G401 (cell line): ENCODE measurements at regions not wholly inside any gene's neighbourhood (a gene's known extent, or its start where the extent isn't known, plus 50 kb on each side); places are given as distances from the start of the nearest gene placed in this dataset.
"Not testable (repeated sequence)": the region's sequence is repeated elsewhere in the genome, so short reads cannot be mapped to it uniquely, and the experiment has no call there.

ENCODE experiments used
- DNase-seq: peaks from one replicate; pipeline ENCODE4 v3.0.0-alpha.2; 2015; ENCODE audit warnings: low spot score
- in situ Hi-C: cut with HindIII; loops from 2 replicates; pipeline ENCODE4 v1.10.0; 2016; ENCODE audit warnings: low sequenced_read_pairs, mixed read lengths

GRCh38 chr10:6695519-6695918, 115.4 kb upstream of the PRKCQ start:
- no peak for DNase-seq
- in situ Hi-C loops: no loop called here

GRCh38 chr10:6694447-6695140, 114.5 kb upstream of the PRKCQ start:
- DNase-seq: no peak
- in situ Hi-C loops: no loop called here

- DNase-seq: no peak
These were observed 112.8 kb upstream of the PRKCQ start for GRCh38 chr10:6692856-6693255.

DNA sequence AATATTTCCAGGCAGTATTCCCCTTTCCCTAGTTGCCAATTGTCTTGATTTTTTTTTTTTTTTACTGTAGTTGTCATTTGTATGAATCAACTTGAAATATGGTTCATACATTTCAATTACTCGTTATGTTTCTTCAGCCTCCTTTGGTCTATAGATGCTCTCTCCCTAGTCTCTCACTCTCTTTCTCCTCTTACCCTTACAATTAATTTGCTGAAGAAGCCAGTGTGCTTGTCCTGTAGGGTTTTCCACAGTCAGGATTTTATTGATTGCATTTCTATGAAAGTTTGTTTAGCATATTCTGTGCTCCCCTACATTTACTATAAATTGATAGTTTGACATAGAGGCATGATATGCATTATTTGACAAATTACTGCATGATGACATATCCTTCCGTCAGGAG, 112.0 kb upstream of the PRKCQ start:
- in situ Hi-C loops: no loop called here
- no peak for DNase-seq

More at GRCh38 chr10:6692856-6693255, 112.8 kb upstream of the PRKCQ start:
- in situ Hi-C loops: no loop called here

- no peak for DNase-seq
- in situ Hi-C loops: no loop called here
These were observed 109.0 kb upstream of the PRKCQ start for GRCh38 chr10:6689036-6689435.

DNA sequence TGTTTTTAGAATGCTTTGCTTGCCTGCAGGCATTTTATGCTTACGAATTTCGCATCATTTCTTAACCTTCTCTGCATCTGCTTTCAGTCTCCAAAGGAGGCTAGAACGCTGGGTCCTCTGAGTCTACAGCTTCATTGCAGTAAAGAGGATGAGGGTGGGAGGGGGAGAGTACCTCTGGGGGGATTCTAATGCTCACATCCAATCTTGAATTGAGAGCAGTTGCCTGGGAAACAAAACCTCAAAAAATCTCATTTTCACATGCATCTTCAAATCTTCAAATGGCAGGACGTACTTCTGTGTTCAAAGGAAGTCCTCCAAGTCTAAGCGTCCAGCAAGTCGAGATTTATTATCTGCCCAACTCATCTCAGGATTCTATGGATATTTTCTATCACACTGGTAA, 100.7 kb upstream of the PRKCQ start:
- no peak for DNase-seq
- in situ Hi-C loops: no loop called here

DNA sequence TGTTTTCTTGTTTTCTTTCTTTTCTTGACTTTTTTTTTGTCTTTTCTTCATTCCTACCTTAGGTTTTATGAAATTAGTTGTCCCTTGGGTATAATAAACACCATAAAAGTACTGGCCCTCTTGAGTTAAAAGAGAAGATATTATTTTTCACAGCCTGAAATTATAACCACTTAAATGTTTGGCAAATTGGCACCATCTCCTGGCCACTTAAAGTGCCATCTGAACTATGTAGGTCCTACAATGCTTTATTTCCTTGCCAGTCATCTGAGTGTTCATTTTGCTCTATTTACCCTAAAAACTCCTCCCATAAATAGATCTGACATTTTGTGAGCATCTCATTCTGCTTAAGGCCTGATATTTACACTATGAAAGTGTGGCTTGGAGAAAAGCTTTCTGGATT, 98.9 kb upstream of the PRKCQ start:
- DNase-seq: no peak
- in situ Hi-C loops: no loop called here

GRCh38 chr10:6678211-6678803, 98.2 kb upstream of the PRKCQ start:
- DNase-seq: peak; percentile 27
- in situ Hi-C loops: no loop called here

- in situ Hi-C loops, DNase-seq: not testable (repeated sequence)
These were observed 97.1 kb upstream of the PRKCQ start for GRCh38 chr10:6677129-6677528.

DNA sequence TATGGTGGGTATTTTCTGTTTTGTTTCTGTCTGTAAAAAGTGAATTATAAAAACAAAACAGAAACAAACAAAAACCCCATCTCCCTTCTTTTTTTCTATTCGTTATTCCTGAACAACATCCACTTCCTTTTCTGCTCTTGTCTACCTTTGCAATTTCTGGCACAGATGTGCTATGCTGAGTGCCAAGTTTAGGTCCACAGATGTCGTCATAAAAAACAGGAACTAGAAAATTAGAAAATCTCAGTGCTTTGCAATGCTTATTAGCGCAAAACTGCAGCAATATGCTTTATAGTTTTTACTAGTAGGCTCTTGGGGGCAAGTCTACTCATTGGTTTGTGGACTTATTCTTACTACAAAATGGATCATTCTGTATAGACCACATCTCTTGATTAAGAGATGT, 94.2 kb upstream of the PRKCQ start:
- no peak for DNase-seq
- in situ Hi-C loops: no loop called here

GRCh38 chr10:6671976-6672375, 91.9 kb upstream of the PRKCQ start:
- no peak for DNase-seq
- in situ Hi-C loops: no loop called here

DNA sequence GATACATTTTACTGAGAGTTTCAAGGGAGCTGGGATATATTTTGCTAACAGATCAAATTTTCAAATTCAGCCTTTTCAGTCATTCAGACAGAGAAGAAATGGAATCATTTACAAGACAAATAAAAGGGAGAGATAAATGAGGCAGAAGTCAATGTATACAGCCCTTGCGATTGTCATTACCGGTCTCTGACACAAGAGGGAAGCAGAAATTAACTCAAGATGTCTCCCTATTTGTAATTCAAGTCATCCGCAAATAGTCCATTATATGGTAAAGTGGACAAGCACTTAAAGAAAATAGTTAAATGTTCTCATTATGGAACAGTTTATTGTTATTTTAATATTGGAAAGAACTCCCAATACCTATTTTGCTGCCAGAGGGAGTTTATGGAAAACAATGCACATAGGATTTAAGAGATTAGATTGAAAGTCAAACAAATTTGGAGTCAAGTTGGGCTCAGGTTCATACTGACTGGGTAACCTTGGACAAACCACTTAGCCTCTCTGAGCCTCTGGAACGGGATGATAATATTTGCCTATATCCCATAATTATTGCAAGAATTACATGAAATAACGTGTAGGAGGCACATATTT, 89.3 kb upstream of the PRKCQ start:
- in situ Hi-C loops: no loop called here

GRCh38 chr10:6667679-6668270, 87.7 kb upstream of the PRKCQ start:
- DNase-seq: peak; percentile 5
- in situ Hi-C loops: no loop called here

More for the DNA sequence above, 89.3 kb upstream of the PRKCQ start:
- peak; percentile 34 for DNase-seq

- in situ Hi-C loops: no loop called here
- DNase-seq: no peak
These were observed 87.1 kb upstream of the PRKCQ start for GRCh38 chr10:6667150-6667549.

- in situ Hi-C loops: no loop called here
- DNase-seq: no peak
These were observed 85.8 kb upstream of the PRKCQ start for GRCh38 chr10:6665847-6666246.

- in situ Hi-C loops: no loop called here
- no peak for DNase-seq
These were observed 80.4 kb upstream of the PRKCQ start for GRCh38 chr10:6660460-6660859.

DNA sequence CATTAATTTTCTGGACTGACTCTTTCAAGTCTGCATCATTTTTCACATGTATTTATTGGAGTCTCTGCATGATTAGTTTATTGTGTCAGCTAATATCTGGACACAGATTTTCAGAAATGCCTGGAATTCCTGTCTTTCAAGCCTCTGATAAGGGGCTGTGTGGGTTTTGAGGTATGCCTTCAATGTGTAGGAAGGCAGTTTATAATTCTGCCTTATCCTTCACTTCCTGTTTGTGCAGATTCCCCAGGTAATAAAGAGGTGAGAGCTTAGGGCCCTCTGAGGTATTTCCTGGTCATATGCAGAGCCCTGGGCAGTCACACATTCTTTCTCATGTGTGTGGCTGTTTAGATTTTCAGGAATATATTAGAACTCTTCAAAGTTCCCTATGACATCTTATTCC, 79.4 kb upstream of the PRKCQ start:
- DNase-seq: no peak
- in situ Hi-C loops: no loop called here

GRCh38 chr10:6657669-6658068, 77.6 kb upstream of the PRKCQ start:
- in situ Hi-C loops: no loop called here

GRCh38 chr10:6657196-6657595, 77.1 kb upstream of the PRKCQ start:
- no peak for DNase-seq
- in situ Hi-C loops: no loop called here

More at GRCh38 chr10:6657669-6658068, 77.6 kb upstream of the PRKCQ start:
- no peak for DNase-seq

GRCh38 chr10:6654571-6654970, 74.5 kb upstream of the PRKCQ start:
- in situ Hi-C loops: no loop called here
- DNase-seq: no peak
